ENCODE measurements at regions not wholly inside any gene's neighbourhood (a gene's known extent, or its start where the extent isn't known, plus 50 kb on each side); places are given as distances from the start of the nearest gene placed in this dataset.

GRCh38 chr13:42699912-42700311 lies 81.5 kb upstream of the FAM216B start:
- H3K4me3 ChIP-seq (ENCODE audit: low read length), result no peak overlapping the region
- TF ChIP-seq EZH2phosphoT487 (IDR thresholded peaks at IDR 0.05; ENCODE audit: low read depth) (no peak), CTCF (IDR thresholded peaks at IDR 0.05; ENCODE audit: low read depth, low read length) (no peak)
- no peaks in the 10 kb centered on the region for H4K20me1 ChIP-seq (ENCODE audit: insufficient read depth, low read length)
- no peak overlapping the region for H3K9ac ChIP-seq (ENCODE audit: low read length)
- H3K36me3 ChIP-seq (replicated peaks; ENCODE audit: low read depth, low read length), result no peaks in the 10 kb centered on the region
- H2AFZ ChIP-seq (ENCODE audit: low read depth, low read length), result no peak overlapping the region
- H3K4me2 ChIP-seq (ENCODE audit: low read length), result no peak overlapping the region
- no peak overlapping the region for H3K27ac ChIP-seq (ENCODE audit: low read length)
- no peaks in the 10 kb centered on the region for H3K4me1 ChIP-seq (ENCODE audit: low read length)
- H3K79me2 ChIP-seq (ENCODE audit: low read length), result no peaks in the 10 kb centered on the region
- H3K9me3 ChIP-seq (ENCODE audit: insufficient read depth, low read length), result no peaks in the 10 kb centered on the region
- H3K27me3 ChIP-seq (ENCODE audit: low read depth, low read length), result no peaks in the 10 kb centered on the region; the same call in 1 of the 2 replicates

GRCh38 chr13:42702716-42703115 lies 78.7 kb upstream of the FAM216B start:
- Histone ChIP-seq H3K4me1 (ENCODE audit: low read length) (no peaks in the 10 kb centered on the region), H3K9me3 (ENCODE audit: insufficient read depth, low read length) (no peaks in the 10 kb centered on the region), H3K9ac (ENCODE audit: low read length) (no peak overlapping the region), H3K27me3 (ENCODE audit: low read depth, low read length) (peaks cover 10% of the 10 kb centered on the region), H3K79me2 (ENCODE audit: low read length) (no peaks in the 10 kb centered on the region), H2AFZ (ENCODE audit: low read depth, low read length) (no peak overlapping the region), H3K36me3 (replicated peaks; ENCODE audit: low read depth, low read length) (no peaks in the 10 kb centered on the region), H3K4me2 (ENCODE audit: low read length) (no peak overlapping the region), H3K27ac (ENCODE audit: low read length) (no peak overlapping the region), H4K20me1 (ENCODE audit: insufficient read depth, low read length) (no peaks in the 10 kb centered on the region), H3K4me3 (ENCODE audit: low read length) (no peak overlapping the region)
- TF ChIP-seq EZH2phosphoT487 (IDR thresholded peaks at IDR 0.05; ENCODE audit: low read depth), result no peak
- no peak for TF ChIP-seq CTCF (IDR thresholded peaks at IDR 0.05; ENCODE audit: low read depth, low read length)

- H4K20me1 ChIP-seq (ENCODE audit: insufficient read depth, low read length), result no peaks in the 10 kb centered on the region
- no peaks in the 10 kb centered on the region for H3K79me2 ChIP-seq (ENCODE audit: low read length)
- H3K36me3 ChIP-seq (replicated peaks; ENCODE audit: low read depth, low read length), result no peaks in the 10 kb centered on the region
- no peak overlapping the region for H3K4me2 ChIP-seq (ENCODE audit: low read length)
- no peaks in the 10 kb centered on the region for H3K9me3 ChIP-seq (ENCODE audit: insufficient read depth, low read length)
- no peak for TF ChIP-seq CTCF (IDR thresholded peaks at IDR 0.05; ENCODE audit: low read depth, low read length)
- no peak for TF ChIP-seq EZH2phosphoT487 (IDR thresholded peaks at IDR 0.05; ENCODE audit: low read depth)
- no peaks in the 10 kb centered on the region for H3K4me1 ChIP-seq (ENCODE audit: low read length)
- no peak overlapping the region for H3K9ac ChIP-seq (ENCODE audit: low read length)
- peaks cover 11% of the 10 kb centered on the region for H3K27me3 ChIP-seq (ENCODE audit: low read depth, low read length)
- no peak overlapping the region for H3K27ac ChIP-seq (ENCODE audit: low read length)
- H3K4me3 ChIP-seq (ENCODE audit: low read length), result no peak overlapping the region
- H2AFZ ChIP-seq (ENCODE audit: low read depth, low read length), result no peak overlapping the region
Measured at GRCh38 chr13:42703740-42704139, 77.6 kb upstream of the FAM216B start.

GRCh38 chr13:42706286-42706685 lies 75.1 kb upstream of the FAM216B start:
- Histone ChIP-seq H3K9me3 (ENCODE audit: insufficient read depth, low read length) (no peaks in the 10 kb centered on the region), H3K27me3 (ENCODE audit: low read depth, low read length) (peaks cover 11% of the 10 kb centered on the region), H3K4me2 (ENCODE audit: low read length) (no peak overlapping the region), H3K4me3 (ENCODE audit: low read length) (no peak overlapping the region), H3K36me3 (replicated peaks; ENCODE audit: low read depth, low read length) (no peaks in the 10 kb centered on the region), H3K4me1 (ENCODE audit: low read length) (no peaks in the 10 kb centered on the region), H4K20me1 (ENCODE audit: insufficient read depth, low read length) (no peaks in the 10 kb centered on the region), H2AFZ (ENCODE audit: low read depth, low read length) (no peak overlapping the region), H3K79me2 (ENCODE audit: low read length) (no peaks in the 10 kb centered on the region), H3K27ac (ENCODE audit: low read length) (no peak overlapping the region), H3K9ac (ENCODE audit: low read length) (no peak overlapping the region)
- TF ChIP-seq CTCF (IDR thresholded peaks at IDR 0.05; ENCODE audit: low read depth, low read length) (no peak), EZH2phosphoT487 (IDR thresholded peaks at IDR 0.05; ENCODE audit: low read depth) (no peak)
